ENCODE measurements at regions not wholly inside any gene's neighbourhood (a gene's known extent, or its start where the extent isn't known, plus 50 kb on each side); places are given as distances from the start of the nearest gene placed in this dataset.
"Not testable (repeated sequence)": the region's sequence is repeated elsewhere in the genome, so short reads cannot be mapped to it uniquely, and the experiment has no call there.

- Histone ChIP-seq H3K27ac (ENCODE audit: low read depth, low read length) (peak overlapping the region; percentile 82), H3K9ac (ENCODE audit: low read depth, low read length) (peak overlapping the region; percentile 46; the same call in 1 of the 2 replicates), H3K9me3 (ENCODE audit: control insufficient read depth, insufficient read depth, low read length) (no peaks in the 10 kb centered on the region), H3K4me3 (ENCODE audit: low read depth, low read length) (no peak overlapping the region), H3K4me1 (ENCODE audit: control insufficient read depth, insufficient read depth, low read length) (peaks cover 14% of the 10 kb centered on the region), H3K27me3 (ENCODE audit: control insufficient read depth, insufficient read depth, low read length) (no peaks in the 10 kb centered on the region), H3K36me3 (ENCODE audit: control insufficient read depth, insufficient read depth, low read length) (no peaks in the 10 kb centered on the region)
Measured at GRCh38 chr7:92916770-92917224, 80.4 kb upstream of the CDK6 start.

- Histone ChIP-seq H3K9ac (ENCODE audit: low read depth, low read length) (no peak overlapping the region), H3K4me1 (ENCODE audit: control insufficient read depth, insufficient read depth, low read length) (peaks cover 14% of the 10 kb centered on the region), H3K9me3 (ENCODE audit: control insufficient read depth, insufficient read depth, low read length) (no peaks in the 10 kb centered on the region), H3K27me3 (ENCODE audit: control insufficient read depth, insufficient read depth, low read length) (no peaks in the 10 kb centered on the region), H3K36me3 (ENCODE audit: control insufficient read depth, insufficient read depth, low read length) (no peaks in the 10 kb centered on the region), H3K4me3 (ENCODE audit: low read depth, low read length) (no peak overlapping the region), H3K27ac (ENCODE audit: low read depth, low read length) (no peak overlapping the region)
Measured at GRCh38 chr7:92915348-92915747, 79.0 kb upstream of the CDK6 start.

- Histone ChIP-seq H3K4me1 (ENCODE audit: control insufficient read depth, insufficient read depth, low read length) (peaks cover 14% of the 10 kb centered on the region), H3K27ac (ENCODE audit: low read depth, low read length) (no peak overlapping the region)
Measured at GRCh38 chr7:92914645-92915044, 78.3 kb upstream of the CDK6 start.

GRCh38 chr7:92913849-92914248 lies 77.5 kb upstream of the CDK6 start:
- no peak overlapping the region for H3K9ac ChIP-seq (ENCODE audit: low read depth, low read length)
- peaks cover 14% of the 10 kb centered on the region for H3K4me1 ChIP-seq (ENCODE audit: control insufficient read depth, insufficient read depth, low read length)
- H3K9me3 ChIP-seq (ENCODE audit: control insufficient read depth, insufficient read depth, low read length), result no peaks in the 10 kb centered on the region
- H3K27me3 ChIP-seq (ENCODE audit: control insufficient read depth, insufficient read depth, low read length), result no peaks in the 10 kb centered on the region
- no peak overlapping the region for H3K4me3 ChIP-seq (ENCODE audit: low read depth, low read length)
- H3K36me3 ChIP-seq (ENCODE audit: control insufficient read depth, insufficient read depth, low read length), result no peaks in the 10 kb centered on the region
- no peak overlapping the region for H3K27ac ChIP-seq (ENCODE audit: low read depth, low read length)

More at GRCh38 chr7:92914645-92915044, 78.3 kb upstream of the CDK6 start:
- Histone ChIP-seq H3K36me3 (ENCODE audit: control insufficient read depth, insufficient read depth, low read length) (no peaks in the 10 kb centered on the region), H3K27me3 (ENCODE audit: control insufficient read depth, insufficient read depth, low read length) (no peaks in the 10 kb centered on the region), H3K9me3 (ENCODE audit: control insufficient read depth, insufficient read depth, low read length) (no peaks in the 10 kb centered on the region), H3K4me3 (ENCODE audit: low read depth, low read length) (no peak overlapping the region), H3K9ac (ENCODE audit: low read depth, low read length) (no peak overlapping the region)

GRCh38 chr7:92910976-92911375 lies 74.6 kb upstream of the CDK6 start:
- Histone ChIP-seq H3K9ac (ENCODE audit: low read depth, low read length) (no peak overlapping the region), H3K9me3 (ENCODE audit: control insufficient read depth, insufficient read depth, low read length) (no peaks in the 10 kb centered on the region), H3K27ac (ENCODE audit: low read depth, low read length) (no peak overlapping the region), H3K27me3 (ENCODE audit: control insufficient read depth, insufficient read depth, low read length) (no peaks in the 10 kb centered on the region), H3K4me1 (ENCODE audit: control insufficient read depth, insufficient read depth, low read length) (0 out of 2 replicates have a peak, but pooled peaks cover under 1% of the 10 kb centered on the region), H3K36me3 (ENCODE audit: control insufficient read depth, insufficient read depth, low read length) (no peaks in the 10 kb centered on the region), H3K4me3 (ENCODE audit: low read depth, low read length) (no peak overlapping the region)

- Histone ChIP-seq H3K9me3 (ENCODE audit: control insufficient read depth, insufficient read depth, low read length) (no peaks in the 10 kb centered on the region), H3K27ac (ENCODE audit: low read depth, low read length) (no peak overlapping the region), H3K36me3 (ENCODE audit: control insufficient read depth, insufficient read depth, low read length) (no peaks in the 10 kb centered on the region), H3K4me1 (ENCODE audit: control insufficient read depth, insufficient read depth, low read length) (no peaks in the 10 kb centered on the region), H3K27me3 (ENCODE audit: control insufficient read depth, insufficient read depth, low read length) (no peaks in the 10 kb centered on the region), H3K4me3 (ENCODE audit: low read depth, low read length) (no peak overlapping the region), H3K9ac (ENCODE audit: low read depth, low read length) (no peak overlapping the region)
Measured at GRCh38 chr7:92909686-92910475, 73.5 kb upstream of the CDK6 start.

GRCh38 chr7:92904244-92905131 lies 68.1 kb upstream of the CDK6 start:
- Histone ChIP-seq H3K4me3 (ENCODE audit: low read depth, low read length) (no peak overlapping the region), H3K27ac (ENCODE audit: low read depth, low read length) (no peak overlapping the region), H3K36me3 (ENCODE audit: control insufficient read depth, insufficient read depth, low read length) (no peaks in the 10 kb centered on the region), H3K9ac (ENCODE audit: low read depth, low read length) (no peak overlapping the region), H3K27me3 (ENCODE audit: control insufficient read depth, insufficient read depth, low read length) (no peaks in the 10 kb centered on the region), H3K4me1 (ENCODE audit: control insufficient read depth, insufficient read depth, low read length) (no peaks in the 10 kb centered on the region), H3K9me3 (ENCODE audit: control insufficient read depth, insufficient read depth, low read length) (no peaks in the 10 kb centered on the region)

- no peaks in the 10 kb centered on the region for H3K4me1 ChIP-seq (ENCODE audit: control insufficient read depth, insufficient read depth, low read length)
- no peak overlapping the region for H3K27ac ChIP-seq (ENCODE audit: low read depth, low read length)
- H3K4me3 ChIP-seq (ENCODE audit: low read depth, low read length), result no peak overlapping the region
- no peaks in the 10 kb centered on the region for H3K27me3 ChIP-seq (ENCODE audit: control insufficient read depth, insufficient read depth, low read length)
- no peaks in the 10 kb centered on the region for H3K36me3 ChIP-seq (ENCODE audit: control insufficient read depth, insufficient read depth, low read length)
- H3K9ac ChIP-seq (ENCODE audit: low read depth, low read length), result no peak overlapping the region
- H3K9me3 ChIP-seq (ENCODE audit: control insufficient read depth, insufficient read depth, low read length), result no peaks in the 10 kb centered on the region
Measured at GRCh38 chr7:92898798-92899197, 62.4 kb upstream of the CDK6 start.

- not testable (repeated sequence) for H3K9me3 ChIP-seq (ENCODE audit: control insufficient read depth, insufficient read depth, low read length); H3K27ac ChIP-seq (ENCODE audit: low read depth, low read length); H3K9ac ChIP-seq (ENCODE audit: low read depth, low read length); H3K4me3 ChIP-seq (ENCODE audit: low read depth, low read length); H3K36me3 ChIP-seq (ENCODE audit: control insufficient read depth, insufficient read depth, low read length); H3K27me3 ChIP-seq (ENCODE audit: control insufficient read depth, insufficient read depth, low read length); H3K4me1 ChIP-seq (ENCODE audit: control insufficient read depth, insufficient read depth, low read length)
Measured at GRCh38 chr7:92894857-92895256, 58.5 kb upstream of the CDK6 start.

- H3K4me3 ChIP-seq (ENCODE audit: low read depth, low read length), result no peak overlapping the region
- no peak overlapping the region for H3K27ac ChIP-seq (ENCODE audit: low read depth, low read length)
- H3K4me1 ChIP-seq (ENCODE audit: control insufficient read depth, insufficient read depth, low read length), result no peaks in the 10 kb centered on the region
- H3K9ac ChIP-seq (ENCODE audit: low read depth, low read length), result no peak overlapping the region
- H3K27me3 ChIP-seq (ENCODE audit: control insufficient read depth, insufficient read depth, low read length), result no peaks in the 10 kb centered on the region
- H3K9me3 ChIP-seq (ENCODE audit: control insufficient read depth, insufficient read depth, low read length), result no peaks in the 10 kb centered on the region
- H3K36me3 ChIP-seq (ENCODE audit: control insufficient read depth, insufficient read depth, low read length), result no peaks in the 10 kb centered on the region
Measured at GRCh38 chr7:92889081-92889480, 52.7 kb upstream of the CDK6 start.

Data from HUES48 (cell line).